ENCODE measurements at regions not wholly inside any gene's neighbourhood (a gene's known extent, or its start where the extent isn't known, plus 50 kb on each side); places are given as distances from the start of the nearest gene placed in this dataset.
"Not testable (repeated sequence)": the region's sequence is repeated elsewhere in the genome, so short reads cannot be mapped to it uniquely, and the experiment has no call there.

GRCh38 chr3:6471744-6472143, 389.2 kb upstream of the GRM7 start:
- TF ChIP-seq EZH2phosphoT487 (IDR thresholded peaks at IDR 0.05; ENCODE audit: borderline replicate concordance) (no peak), CTCF (conservative IDR thresholded peaks at IDR 0.05; ENCODE audit: low read length) (no peak)
- no peaks in the 10 kb centered on the region for H3K9me3 ChIP-seq (ENCODE audit: insufficient read depth, low read depth, low read length)

GRCh38 chr3:6490487-6491327, 370.2 kb upstream of the GRM7 start:
- H4K20me1 ChIP-seq (ENCODE audit: insufficient read depth, low read length, poor library complexity, severe bottlenecking); H3K4me1 ChIP-seq (ENCODE audit: insufficient read depth, low read length, poor library complexity, severe bottlenecking); H3K4me3 ChIP-seq (ENCODE audit: low read length, poor library complexity, severe bottlenecking); H3K27me3 ChIP-seq (ENCODE audit: insufficient read depth, low read length, poor library complexity, severe bottlenecking); H3K9me3 ChIP-seq (ENCODE audit: insufficient read depth, low read depth, low read length); H3F3A ChIP-seq (ENCODE audit: low read depth); H3K9me2 ChIP-seq (replicated peaks; ENCODE audit: low read depth, low read length); H3K36me3 ChIP-seq (ENCODE audit: insufficient read depth, low read length); H3K4me2 ChIP-seq (ENCODE audit: low read depth, low read length, poor library complexity, severe bottlenecking); H2AFZ ChIP-seq (ENCODE audit: low read length); H3K9ac ChIP-seq (ENCODE audit: low read depth, low read length, poor library complexity, severe bottlenecking); H3K79me2 ChIP-seq (ENCODE audit: insufficient read depth, low read length): not testable (repeated sequence)

More at GRCh38 chr3:6471744-6472143, 389.2 kb upstream of the GRM7 start:
- no peak overlapping the region for H3K4me3 ChIP-seq (ENCODE audit: low read length, poor library complexity, severe bottlenecking)
- H3K36me3 ChIP-seq (ENCODE audit: insufficient read depth, low read length) = no peaks in the 10 kb centered on the region
- H3K9ac ChIP-seq (ENCODE audit: low read depth, low read length, poor library complexity, severe bottlenecking) = no peak overlapping the region
- H3F3A ChIP-seq (ENCODE audit: low read depth) = no peaks in the 10 kb centered on the region
- no peaks in the 10 kb centered on the region for H3K4me1 ChIP-seq (ENCODE audit: insufficient read depth, low read length, poor library complexity, severe bottlenecking)
- H3K79me2 ChIP-seq (ENCODE audit: insufficient read depth, low read length) = no peaks in the 10 kb centered on the region
- no peaks in the 10 kb centered on the region for H4K20me1 ChIP-seq (ENCODE audit: insufficient read depth, low read length, poor library complexity, severe bottlenecking)
- no peaks in the 10 kb centered on the region for H3K9me2 ChIP-seq (replicated peaks; ENCODE audit: low read depth, low read length)
- H3K27me3 ChIP-seq (ENCODE audit: insufficient read depth, low read length, poor library complexity, severe bottlenecking) = no peaks in the 10 kb centered on the region
- no peak overlapping the region for H3K4me2 ChIP-seq (ENCODE audit: low read depth, low read length, poor library complexity, severe bottlenecking)
- H2AFZ ChIP-seq (ENCODE audit: low read length) = no peak overlapping the region

- Histone ChIP-seq H3K9me2 (replicated peaks; ENCODE audit: low read depth, low read length) (no peaks in the 10 kb centered on the region), H3K79me2 (ENCODE audit: insufficient read depth, low read length) (no peaks in the 10 kb centered on the region), H3K9me3 (ENCODE audit: insufficient read depth, low read depth, low read length) (no peaks in the 10 kb centered on the region), H2AFZ (ENCODE audit: low read length) (no peak overlapping the region), H3K4me1 (ENCODE audit: insufficient read depth, low read length, poor library complexity, severe bottlenecking) (no peaks in the 10 kb centered on the region), H3K4me3 (ENCODE audit: low read length, poor library complexity, severe bottlenecking) (no peak overlapping the region), H3F3A (ENCODE audit: low read depth) (no peaks in the 10 kb centered on the region), H3K36me3 (ENCODE audit: insufficient read depth, low read length) (no peaks in the 10 kb centered on the region), H3K4me2 (ENCODE audit: low read depth, low read length, poor library complexity, severe bottlenecking) (no peak overlapping the region), H3K27me3 (ENCODE audit: insufficient read depth, low read length, poor library complexity, severe bottlenecking) (no peaks in the 10 kb centered on the region), H4K20me1 (ENCODE audit: insufficient read depth, low read length, poor library complexity, severe bottlenecking) (no peaks in the 10 kb centered on the region), H3K9ac (ENCODE audit: low read depth, low read length, poor library complexity, severe bottlenecking) (no peak overlapping the region)
- no peak for TF ChIP-seq CTCF (conservative IDR thresholded peaks at IDR 0.05; ENCODE audit: low read length)
- TF ChIP-seq EZH2phosphoT487 (IDR thresholded peaks at IDR 0.05; ENCODE audit: borderline replicate concordance) = no peak
These were observed 369.1 kb upstream of the GRM7 start for GRCh38 chr3:6491768-6492167.

GRCh38 chr3:6492306-6492705, 368.6 kb upstream of the GRM7 start:
- no peaks in the 10 kb centered on the region for H3F3A ChIP-seq (ENCODE audit: low read depth)
- no peak overlapping the region for H3K4me3 ChIP-seq (ENCODE audit: low read length, poor library complexity, severe bottlenecking)
- H3K9ac ChIP-seq (ENCODE audit: low read depth, low read length, poor library complexity, severe bottlenecking) = no peak overlapping the region
- TF ChIP-seq EZH2phosphoT487 (IDR thresholded peaks at IDR 0.05; ENCODE audit: borderline replicate concordance) (no peak), CTCF (conservative IDR thresholded peaks at IDR 0.05; ENCODE audit: low read length) (no peak)
- H3K79me2 ChIP-seq (ENCODE audit: insufficient read depth, low read length) = no peaks in the 10 kb centered on the region
- no peaks in the 10 kb centered on the region for H3K9me3 ChIP-seq (ENCODE audit: insufficient read depth, low read depth, low read length)
- H3K9me2 ChIP-seq (replicated peaks; ENCODE audit: low read depth, low read length) = no peaks in the 10 kb centered on the region
- H4K20me1 ChIP-seq (ENCODE audit: insufficient read depth, low read length, poor library complexity, severe bottlenecking) = no peaks in the 10 kb centered on the region
- H2AFZ ChIP-seq (ENCODE audit: low read length) = no peak overlapping the region
- no peak overlapping the region for H3K4me2 ChIP-seq (ENCODE audit: low read depth, low read length, poor library complexity, severe bottlenecking)
- H3K36me3 ChIP-seq (ENCODE audit: insufficient read depth, low read length) = no peaks in the 10 kb centered on the region
- H3K4me1 ChIP-seq (ENCODE audit: insufficient read depth, low read length, poor library complexity, severe bottlenecking) = no peaks in the 10 kb centered on the region
- H3K27me3 ChIP-seq (ENCODE audit: insufficient read depth, low read length, poor library complexity, severe bottlenecking) = no peaks in the 10 kb centered on the region

- not testable (repeated sequence) for H3K27me3 ChIP-seq (ENCODE audit: insufficient read depth, low read length, poor library complexity, severe bottlenecking); H3K4me1 ChIP-seq (ENCODE audit: insufficient read depth, low read length, poor library complexity, severe bottlenecking); H3F3A ChIP-seq (ENCODE audit: low read depth); H3K4me2 ChIP-seq (ENCODE audit: low read depth, low read length, poor library complexity, severe bottlenecking); H3K36me3 ChIP-seq (ENCODE audit: insufficient read depth, low read length); H3K9ac ChIP-seq (ENCODE audit: low read depth, low read length, poor library complexity, severe bottlenecking); H3K9me3 ChIP-seq (ENCODE audit: insufficient read depth, low read depth, low read length); H2AFZ ChIP-seq (ENCODE audit: low read length); H3K4me3 ChIP-seq (ENCODE audit: low read length, poor library complexity, severe bottlenecking); H3K79me2 ChIP-seq (ENCODE audit: insufficient read depth, low read length); H3K9me2 ChIP-seq (replicated peaks; ENCODE audit: low read depth, low read length); H4K20me1 ChIP-seq (ENCODE audit: insufficient read depth, low read length, poor library complexity, severe bottlenecking)
These were observed 362.0 kb upstream of the GRM7 start for GRCh38 chr3:6498944-6499343.

All from Loucy (cell line).